ENCODE measurements at regions not wholly inside any gene's neighbourhood (a gene's known extent, or its start where the extent isn't known, plus 50 kb on each side); places are given as distances from the start of the nearest gene placed in this dataset.

- Mint-ChIP-seq H3K27ac (no peak overlapping the region), H3K36me3 (ENCODE audit: low read depth) (no peaks in the 10 kb centered on the region), H3K9me3 (no peaks in the 10 kb centered on the region), H3K4me1 (ENCODE audit: low read depth) (peaks cover 3% of the 10 kb centered on the region), H3K4me3 (no peak overlapping the region), H3K27me3 (no peaks in the 10 kb centered on the region)
- Histone ChIP-seq H3K27me3 (ENCODE audit: control insufficient read depth in 1 of 2, insufficient read depth in 2 of 2, low read length in 2 of 2) (peaks cover 0 to 4% of the 10 kb centered on the region in 2 experiments), H3K4me1 (ENCODE audit: insufficient read depth, low read length) (no peaks in the 10 kb centered on the region), H3K4me3 (ENCODE audit: low read length) (no peak overlapping the region), H3K36me3 (ENCODE audit: insufficient read depth, low read length) (no peaks in the 10 kb centered on the region), H3K27ac (ENCODE audit: low read depth in 1 of 2, low read length in 2 of 2) (no peak overlapping the region), H3K9me3 (ENCODE audit: control insufficient read depth in 1 of 2, insufficient read depth in 1 of 2, low read length in 2 of 2) (no peaks in the 10 kb centered on the region)
- no peak for TF ChIP-seq CTCF (IDR thresholded peaks at IDR 0.05)
- POLR2A ChIA-PET, result no interaction called here
- ATAC-seq (ENCODE audit: poor library complexity) (no peak), DNase-seq (no peak)
- intact Hi-C loops (cut with DNase I, micrococcal nuclease), result no loop called here
- CTCF ChIA-PET, result interaction anchor here (1.5 kb wide), 1 partner anchor 9 kb away, joined by 3 read pairs; no protein-coding TSS in a partner anchor
Measured at GRCh38 chr4:79620617-79621016, 212.6 kb upstream of the GK2 start.

- ATAC-seq (ENCODE audit: poor library complexity) (no peak), DNase-seq (no peak)
- H3K27me3 ChIP-seq (ENCODE audit: control insufficient read depth in 1 of 2, insufficient read depth in 2 of 2, low read length in 2 of 2), result peaks cover 0 to 3% of the 10 kb centered on the region in 2 experiments
- POLR2A ChIA-PET, result no interaction called here
- no peaks in the 10 kb centered on the region for H3K9me3 ChIP-seq (ENCODE audit: control insufficient read depth in 1 of 2, insufficient read depth in 1 of 2, low read length in 2 of 2)
- CTCF ChIA-PET, result no interaction called here
- no peak overlapping the region for H3K27ac Mint-ChIP-seq
- H3K4me1 ChIP-seq (ENCODE audit: insufficient read depth, low read length), result no peaks in the 10 kb centered on the region
- H3K9me3 Mint-ChIP-seq, result no peaks in the 10 kb centered on the region
- no peak overlapping the region for H3K27ac ChIP-seq (ENCODE audit: low read depth in 1 of 2, low read length in 2 of 2)
- H3K36me3 ChIP-seq (ENCODE audit: insufficient read depth, low read length), result no peaks in the 10 kb centered on the region
- H3K4me1 Mint-ChIP-seq (ENCODE audit: low read depth), result no peaks in the 10 kb centered on the region
- TF ChIP-seq CTCF (IDR thresholded peaks at IDR 0.05), result no peak
- no peaks in the 10 kb centered on the region for H3K36me3 Mint-ChIP-seq (ENCODE audit: low read depth)
- H3K27me3 Mint-ChIP-seq, result no peaks in the 10 kb centered on the region
- H3K4me3 ChIP-seq (ENCODE audit: low read length), result no peak overlapping the region
- no peak overlapping the region for H3K4me3 Mint-ChIP-seq
- intact Hi-C loops (cut with DNase I, micrococcal nuclease), result no loop called here
Measured at GRCh38 chr4:79613269-79613935, 205.4 kb upstream of the GK2 start.

- Histone ChIP-seq H3K36me3 (ENCODE audit: insufficient read depth, low read length) (no peaks in the 10 kb centered on the region), H3K27ac (ENCODE audit: low read depth in 1 of 2, low read length in 2 of 2) (no peak overlapping the region), H3K27me3 (ENCODE audit: control insufficient read depth in 1 of 2, insufficient read depth in 2 of 2, low read length in 2 of 2) (peaks cover 0 to 3% of the 10 kb centered on the region in 2 experiments), H3K4me3 (ENCODE audit: low read length) (no peak overlapping the region), H3K9me3 (ENCODE audit: control insufficient read depth in 1 of 2, insufficient read depth in 1 of 2, low read length in 2 of 2) (no peaks in the 10 kb centered on the region), H3K4me1 (ENCODE audit: insufficient read depth, low read length) (no peaks in the 10 kb centered on the region)
- H3K27me3 Mint-ChIP-seq, result no peaks in the 10 kb centered on the region
- H3K9me3 Mint-ChIP-seq, result no peaks in the 10 kb centered on the region
- ATAC-seq (ENCODE audit: poor library complexity) (no peak), DNase-seq (no peak)
- intact Hi-C loops (cut with DNase I, micrococcal nuclease), result no loop called here
- CTCF ChIA-PET, result no interaction called here
- no peak overlapping the region for H3K27ac Mint-ChIP-seq
- no peaks in the 10 kb centered on the region for H3K36me3 Mint-ChIP-seq (ENCODE audit: low read depth)
- H3K4me3 Mint-ChIP-seq, result no peak overlapping the region
- no peak for TF ChIP-seq CTCF (IDR thresholded peaks at IDR 0.05)
- no peaks in the 10 kb centered on the region for H3K4me1 Mint-ChIP-seq (ENCODE audit: low read depth)
- POLR2A ChIA-PET, result no interaction called here
Measured at GRCh38 chr4:79611026-79611425, 203.0 kb upstream of the GK2 start.
